ENCODE measurements at regions not wholly inside any gene's neighbourhood (a gene's known extent, or its start where the extent isn't known, plus 50 kb on each side); places are given as distances from the start of the nearest gene placed in this dataset.

GRCh38 chr5:155106221-155106620 is 92.7 kb downstream of the KIF4B start (continued):
- TF ChIP-seq HDGF (IDR thresholded peaks at IDR 0.05) = no peak
- no peak for TF ChIP-seq ZEB2 (IDR thresholded peaks at IDR 0.05)
- TF ChIP-seq, protein P1, sequence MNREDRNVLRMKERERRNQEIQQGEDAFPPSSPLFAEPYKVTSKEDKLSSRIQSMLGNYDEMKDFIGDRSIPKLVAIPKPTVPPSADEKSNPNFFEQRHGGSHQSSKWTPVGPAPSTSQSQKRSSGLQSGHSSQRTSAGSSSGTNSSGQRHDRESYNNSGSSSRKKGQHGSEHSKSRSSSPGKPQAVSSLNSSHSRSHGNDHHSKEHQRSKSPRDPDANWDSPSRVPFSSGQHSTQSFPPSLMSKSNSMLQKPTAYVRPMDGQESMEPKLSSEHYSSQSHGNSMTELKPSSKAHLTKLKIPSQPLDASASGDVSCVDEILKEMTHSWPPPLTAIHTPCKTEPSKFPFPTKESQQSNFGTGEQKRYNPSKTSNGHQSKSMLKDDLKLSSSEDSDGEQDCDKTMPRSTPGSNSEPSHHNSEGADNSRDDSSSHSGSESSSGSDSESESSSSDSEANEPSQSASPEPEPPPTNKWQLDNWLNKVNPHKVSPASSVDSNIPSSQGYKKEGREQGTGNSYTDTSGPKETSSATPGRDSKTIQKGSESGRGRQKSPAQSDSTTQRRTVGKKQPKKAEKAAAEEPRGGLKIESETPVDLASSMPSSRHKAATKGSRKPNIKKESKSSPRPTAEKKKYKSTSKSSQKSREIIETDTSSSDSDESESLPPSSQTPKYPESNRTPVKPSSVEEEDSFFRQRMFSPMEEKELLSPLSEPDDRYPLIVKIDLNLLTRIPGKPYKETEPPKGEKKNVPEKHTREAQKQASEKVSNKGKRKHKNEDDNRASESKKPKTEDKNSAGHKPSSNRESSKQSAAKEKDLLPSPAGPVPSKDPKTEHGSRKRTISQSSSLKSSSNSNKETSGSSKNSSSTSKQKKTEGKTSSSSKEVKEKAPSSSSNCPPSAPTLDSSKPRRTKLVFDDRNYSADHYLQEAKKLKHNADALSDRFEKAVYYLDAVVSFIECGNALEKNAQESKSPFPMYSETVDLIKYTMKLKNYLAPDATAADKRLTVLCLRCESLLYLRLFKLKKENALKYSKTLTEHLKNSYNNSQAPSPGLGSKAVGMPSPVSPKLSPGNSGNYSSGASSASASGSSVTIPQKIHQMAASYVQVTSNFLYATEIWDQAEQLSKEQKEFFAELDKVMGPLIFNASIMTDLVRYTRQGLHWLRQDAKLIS (CRISPR knock-in tag; IDR thresholded peaks at IDR 0.05) = no peak
- no peak for TF ChIP-seq L3MBTL2 (IDR thresholded peaks at IDR 0.05)
- TF ChIP-seq PURB (CRISPR knock-in tag; IDR thresholded peaks at IDR 0.05; ENCODE audit: low read depth) = no peak
- TF ChIP-seq NRF1 (conservative IDR thresholded peaks at IDR 0.05 in 1 of 2, IDR thresholded peaks at IDR 0.05 in 1 of 2) = no peak
- no peak for TF ChIP-seq RBM17 (IDR thresholded peaks at IDR 0.05; ENCODE audit: borderline replicate concordance, low read depth, low read length)
- TF ChIP-seq ZNF57 (CRISPR knock-in tag; IDR thresholded peaks at IDR 0.05) = no peak
- no peak for TF ChIP-seq CCNT2 (IDR thresholded peaks at IDR 0.05; ENCODE audit: borderline replicate concordance, extremely low read depth, insufficient read length, low read depth, low read length)

DNA sequence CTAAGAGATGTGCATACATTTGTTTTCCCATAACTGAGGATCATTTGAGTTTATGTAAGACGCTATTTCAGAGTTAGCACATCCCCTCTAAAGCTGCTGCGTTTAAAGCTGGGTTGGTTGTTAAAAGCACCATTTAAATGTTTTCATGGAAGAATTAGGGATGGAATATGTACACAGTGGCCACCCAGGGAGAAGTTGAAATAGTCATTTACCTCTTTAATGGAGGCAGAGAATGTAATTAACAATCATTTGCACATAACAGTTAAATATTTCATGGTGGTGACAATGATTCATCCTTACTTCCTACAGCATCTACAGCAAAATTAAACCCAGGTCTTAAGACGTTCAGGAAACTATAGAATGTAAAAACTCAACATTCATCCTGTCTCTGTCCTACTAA is 100.3 kb downstream of the KIF4B start:
- Histone ChIP-seq H3K36me3 (ENCODE audit: control insufficient read depth, insufficient read depth, low read length) (no peaks in the 10 kb centered on the region), H3K4me1 (replicated peaks in 1 of 2; ENCODE audit: control insufficient read depth in 2 of 2, insufficient read depth in 2 of 2, low read length in 2 of 2) (no peaks in the 10 kb centered on the region), H3K27me3 (ENCODE audit: control insufficient read depth in 2 of 2, insufficient read depth in 2 of 2, low read length in 2 of 2) (no peaks in the 10 kb centered on the region; a peak in 1 of 5 replicates), H3K4me2 (ENCODE audit: insufficient read depth, low read length) (no peak overlapping the region), H3K9ac (ENCODE audit: insufficient read depth in 1 of 2, low read depth in 2 of 2, low read length in 2 of 2) (no peak overlapping the region), H3K4me3 (no peak overlapping the region), H3K9me3 (replicated peaks; ENCODE audit: control insufficient read depth, insufficient read depth, low read depth, low read length) (no peaks in the 10 kb centered on the region), H3K27ac (ENCODE audit: extremely low read depth, low read depth, low read length) (no peak overlapping the region), H3K9me1 (ENCODE audit: control insufficient read depth, insufficient read depth, low read length) (no peaks in the 10 kb centered on the region), H4K20me1 (replicated peaks; ENCODE audit: control insufficient read depth, insufficient read depth, low read length) (no peaks in the 10 kb centered on the region), H3K79me2 (ENCODE audit: control insufficient read depth, insufficient read depth, low read length) (no peaks in the 10 kb centered on the region), H2AFZ (ENCODE audit: low read depth, low read length) (no peak overlapping the region)
- POLR2A ChIA-PET = no interaction called here
- FAIRE-seq (no peak), ATAC-seq (no peak), DNase-seq (ENCODE audit: extremely low read depth in 1 of 4, low spot score in 3 of 4) (no peak)
- 0% methylated on average over 3 of the region's 3 CpGs for WGBS (ENCODE audit: insufficient coverage, low coverage, missing lambda C conversion rate)
- no TSS peak for BruUV-seq (replicated peaks)
- CTCF ChIA-PET (ENCODE audit: low intra/inter-chr PET ratio) = no interaction called here
- TF ChIP-seq, protein P2, sequence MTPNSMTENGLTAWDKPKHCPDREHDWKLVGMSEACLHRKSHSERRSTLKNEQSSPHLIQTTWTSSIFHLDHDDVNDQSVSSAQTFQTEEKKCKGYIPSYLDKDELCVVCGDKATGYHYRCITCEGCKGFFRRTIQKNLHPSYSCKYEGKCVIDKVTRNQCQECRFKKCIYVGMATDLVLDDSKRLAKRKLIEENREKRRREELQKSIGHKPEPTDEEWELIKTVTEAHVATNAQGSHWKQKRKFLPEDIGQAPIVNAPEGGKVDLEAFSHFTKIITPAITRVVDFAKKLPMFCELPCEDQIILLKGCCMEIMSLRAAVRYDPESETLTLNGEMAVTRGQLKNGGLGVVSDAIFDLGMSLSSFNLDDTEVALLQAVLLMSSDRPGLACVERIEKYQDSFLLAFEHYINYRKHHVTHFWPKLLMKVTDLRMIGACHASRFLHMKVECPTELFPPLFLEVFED (CRISPR knock-in tag; conservative IDR thresholded peaks at IDR 0.05) = no peak
- TF ChIP-seq ZFP30 (CRISPR knock-in tag; IDR thresholded peaks at IDR 0.05; ENCODE audit: borderline replicate concordance) (no peak), ZNF232 (CRISPR knock-in tag; IDR thresholded peaks at IDR 0.05) (no peak), HBP1 (CRISPR knock-in tag; IDR thresholded peaks at IDR 0.05) (no peak), KLF6 (CRISPR knock-in tag; IDR thresholded peaks at IDR 0.05; ENCODE audit: borderline replicate concordance) (no peak), ZNF253 (CRISPR knock-in tag; conservative IDR thresholded peaks at IDR 0.05) (no peak), FOXK2 (conservative IDR thresholded peaks at IDR 0.05 in 1 of 2, IDR thresholded peaks at IDR 0.05 in 1 of 2; ENCODE audit: low read depth in 2 of 2) (no peak)
- in situ Hi-C loops (cut with MboI) (no loop called here), intact Hi-C loops (cut with micrococcal nuclease) (no loop called here)
